Neural progenitor cell (in vitro differentiated cells): ENCODE measurements at regions not wholly inside any gene's neighbourhood (a gene's known extent, or its start where the extent isn't known, plus 50 kb on each side); places are given as distances from the start of the nearest gene placed in this dataset.
"Not testable (repeated sequence)": the region's sequence is repeated elsewhere in the genome, so short reads cannot be mapped to it uniquely, and the experiment has no call there.

Experiments used
- DNase-seq: peaks from one replicate; pipeline ENCODE4 v3.0.0-alpha.2; 2016; ENCODE audit warnings: low spot score
- H2AFZ ChIP-seq: fragments of 200-600 bp; sonication (generic); replicated peaks from 2 replicates; pipeline ENCODE4 v1.6.1; 2016; ENCODE audit warnings: antibody characterized with exemption
- H3F3A ChIP-seq: fragments of 200-600 bp; sonication (generic); 2 replicates; pipeline ENCODE4 v1.6.1; 2016; ENCODE audit warnings: antibody characterized with exemption, low read depth
- H3K27ac ChIP-seq: fragments of 200-600 bp; sonication (generic); 2 replicates; pipeline ENCODE4 v1.5.1; 2016; ENCODE audit warnings: mild to moderate bottlenecking
- H3K27me3 ChIP-seq: fragments of 200-600 bp; sonication (generic); 2 replicates; pipeline ENCODE4 v1.6.1; 2016; ENCODE audit warnings: mild to moderate bottlenecking, moderate library complexity
- H3K36me3 ChIP-seq: fragments of 200-600 bp; sonication (generic); 2 replicates; pipeline ENCODE4 v1.5.1; 2016
- H3K4me1 ChIP-seq: fragments of 200-600 bp; sonication (generic); 2 replicates; pipeline ENCODE4 v1.6.1; 2016; ENCODE audit warnings: mixed run types
- H3K4me2 ChIP-seq: fragments of 200-600 bp; sonication (generic); 2 replicates; pipeline ENCODE4 v1.6.1; 2016
- H3K4me3 ChIP-seq: fragments of 200-600 bp; sonication (generic); 2 replicates; pipeline ENCODE4 v1.5.1; 2016
- H3K79me2 ChIP-seq: fragments of 200-600 bp; sonication (generic); 2 replicates; pipeline ENCODE4 v1.6.1; 2016; ENCODE audit warnings: low read depth
- H3K9ac ChIP-seq: fragments of 200-600 bp; sonication (generic); 2 replicates; pipeline ENCODE4 v1.6.1; 2016
- H3K9me3 ChIP-seq: fragments of 200-600 bp; sonication (generic); 2 replicates; pipeline ENCODE4 v1.5.1; 2016; ENCODE audit warnings: low read depth
- H4K20me1 ChIP-seq: fragments of 200-600 bp; sonication (generic); 2 replicates; pipeline ENCODE4 v1.6.1; 2016; ENCODE audit warnings: low read depth
- H3K27ac Mint-ChIP-seq: 3 replicates; pipeline ENCODE4 v1.8.0; 2021; ENCODE audit warnings: mixed read lengths
- H3K27me3 Mint-ChIP-seq: 2 replicates; pipeline ENCODE4 v1.8.0; 2022; ENCODE audit warnings: low read depth, mild to moderate bottlenecking, inconsistent platforms, moderate library complexity, mixed read lengths; ENCODE audit not compliant: insufficient read depth
- H3K36me3 Mint-ChIP-seq: 3 replicates; pipeline ENCODE4 v1.8.0; 2021; ENCODE audit warnings: mixed read lengths
- H3K4me1 Mint-ChIP-seq: 3 replicates; pipeline ENCODE4 v1.8.0; 2021; ENCODE audit warnings: mixed read lengths
- H3K4me3 Mint-ChIP-seq: 3 replicates; pipeline ENCODE4 v1.8.0; 2021; ENCODE audit warnings: mild to moderate bottlenecking, moderate library complexity, mixed read lengths
- H3K9me3 Mint-ChIP-seq: 3 replicates; pipeline ENCODE4 v1.8.0; 2020; ENCODE audit warnings: mixed read lengths
- CTCF ChIP-seq: fragments of 200-600 bp; sonication (generic); IDR thresholded peaks from 2 replicates; pipeline ENCODE4 v1.5.1; 2017; ENCODE audit warnings: antibody characterized with exemption, mild to moderate bottlenecking
- EZH2 ChIP-seq: fragments of 200-600 bp; sonication (generic); IDR thresholded peaks from 2 replicates; pipeline ENCODE4 v1.6.1; 2017; ENCODE audit warnings: antibody characterized with exemption, mild to moderate bottlenecking, moderate library complexity
- EZH2phosphoT487 ChIP-seq: fragments of 200-600 bp; sonication (generic); IDR thresholded peaks from 2 replicates; pipeline ENCODE4 v1.6.1; 2017; ENCODE audit warnings: antibody characterized with exemption

- H3K4me1 ChIP-seq = no peaks in the 10 kb centered on the region
- no peaks in the 10 kb centered on the region for H3K9me3 Mint-ChIP-seq
- H3K27me3 Mint-ChIP-seq = peaks cover 4% of the 10 kb centered on the region
- no peak for DNase-seq
- no peak overlapping the region for H3K4me3 Mint-ChIP-seq
- no peaks in the 10 kb centered on the region for H3K27me3 ChIP-seq
- H3K4me2 ChIP-seq = no peak overlapping the region
- TF ChIP-seq EZH2phosphoT487 (no peak), EZH2 (no peak), CTCF (no peak)
- no peaks in the 10 kb centered on the region for H3F3A ChIP-seq
- H3K9me3 ChIP-seq = no peaks in the 10 kb centered on the region
- H3K36me3 Mint-ChIP-seq = no peaks in the 10 kb centered on the region
- no peak overlapping the region for H3K4me3 ChIP-seq
- no peak overlapping the region for H3K27ac ChIP-seq
- no peak overlapping the region for H3K27ac Mint-ChIP-seq
- peaks cover 8% of the 10 kb centered on the region for H3K4me1 Mint-ChIP-seq
- no peak overlapping the region for H2AFZ ChIP-seq
- no peaks in the 10 kb centered on the region for H3K79me2 ChIP-seq
- no peaks in the 10 kb centered on the region for H3K36me3 ChIP-seq
- no peak overlapping the region for H3K9ac ChIP-seq
- no peaks in the 10 kb centered on the region for H4K20me1 ChIP-seq
Observed at GRCh38 chr7:156378806-156379205, 261.8 kb upstream of the RNF32 start.

- no peaks in the 10 kb centered on the region for H4K20me1 ChIP-seq
- H3K36me3 ChIP-seq = no peaks in the 10 kb centered on the region
Observed at GRCh38 chr7:156376317-156376716, 264.3 kb upstream of the RNF32 start.

GRCh38 chr7:156374335-156374734, 266.2 kb upstream of the RNF32 start:
- Histone ChIP-seq H3K36me3 (no peaks in the 10 kb centered on the region), H3K27ac (no peak overlapping the region), H3K9me3 (no peaks in the 10 kb centered on the region), H3K4me2 (no peak overlapping the region), H3K27me3 (no peaks in the 10 kb centered on the region), H3K4me1 (no peaks in the 10 kb centered on the region), H4K20me1 (no peaks in the 10 kb centered on the region), H2AFZ (no peak overlapping the region), H3K79me2 (no peaks in the 10 kb centered on the region), H3F3A (no peaks in the 10 kb centered on the region), H3K4me3 (no peak overlapping the region), H3K9ac (no peak overlapping the region)
- TF ChIP-seq EZH2 = no peak
- no peak for TF ChIP-seq CTCF
- no peak for TF ChIP-seq EZH2phosphoT487
- Mint-ChIP-seq H3K4me1 (no peaks in the 10 kb centered on the region), H3K36me3 (no peaks in the 10 kb centered on the region), H3K27ac (no peak overlapping the region), H3K9me3 (peaks cover 2% of the 10 kb centered on the region), H3K4me3 (no peak overlapping the region), H3K27me3 (no peaks in the 10 kb centered on the region)
- no peak for DNase-seq

More at GRCh38 chr7:156376317-156376716, 264.3 kb upstream of the RNF32 start:
- Mint-ChIP-seq H3K9me3 (no peaks in the 10 kb centered on the region), H3K4me1 (no peaks in the 10 kb centered on the region), H3K27me3 (no peaks in the 10 kb centered on the region), H3K27ac (no peak overlapping the region), H3K36me3 (no peaks in the 10 kb centered on the region), H3K4me3 (no peak overlapping the region)
- H3K79me2 ChIP-seq = no peaks in the 10 kb centered on the region
- H3K4me1 ChIP-seq = no peaks in the 10 kb centered on the region
- no peak for TF ChIP-seq CTCF
- TF ChIP-seq EZH2phosphoT487 = no peak
- TF ChIP-seq EZH2 = no peak
- no peaks in the 10 kb centered on the region for H3F3A ChIP-seq
- H3K4me3 ChIP-seq = no peak overlapping the region
- DNase-seq = no peak
- no peak overlapping the region for H3K9ac ChIP-seq
- no peak overlapping the region for H2AFZ ChIP-seq
- H3K4me2 ChIP-seq = no peak overlapping the region
- no peaks in the 10 kb centered on the region for H3K9me3 ChIP-seq
- no peak overlapping the region for H3K27ac ChIP-seq
- no peaks in the 10 kb centered on the region for H3K27me3 ChIP-seq

GRCh38 chr7:156369929-156370328, 270.6 kb upstream of the RNF32 start:
- H4K20me1 ChIP-seq, H2AFZ ChIP-seq, H3K9me3 ChIP-seq, H3K9me3 Mint-ChIP-seq, H3K79me2 ChIP-seq, H3K4me1 Mint-ChIP-seq, H3F3A ChIP-seq, H3K4me3 Mint-ChIP-seq, H3K27ac ChIP-seq, H3K4me3 ChIP-seq, H3K9ac ChIP-seq, H3K36me3 Mint-ChIP-seq, H3K4me2 ChIP-seq, H3K36me3 ChIP-seq, DNase-seq, H3K27me3 Mint-ChIP-seq, H3K27me3 ChIP-seq, H3K27ac Mint-ChIP-seq, H3K4me1 ChIP-seq: not testable (repeated sequence)
